H9 (cell line): ENCODE measurements at regions not wholly inside any gene's neighbourhood (a gene's known extent, or its start where the extent isn't known, plus 50 kb on each side); places are given as distances from the start of the nearest gene placed in this dataset.

Source experiments
- DNase-seq: peaks from one replicate; pipeline ENCODE4 v3.0.0-alpha.2; 2017
- H2AFZ ChIP-seq: one replicate; pipeline ENCODE4 v1.6.1; 2013; ENCODE audit warnings: mild to moderate bottlenecking, low read length, control low read depth, moderate library complexity
- H2AK5ac ChIP-seq: 2 replicates; pipeline ENCODE4 v1.6.1; 2013; ENCODE audit warnings: low read length, control low read depth, mixed read lengths; ENCODE audit not compliant: insufficient read length
- H2BK120ac ChIP-seq: one replicate; pipeline ENCODE4 v1.6.1; 2013; ENCODE audit warnings: low read depth, mild to moderate bottlenecking, low read length, control low read depth, inconsistent platforms; ENCODE audit not compliant: poor library complexity, severe bottlenecking
- H2BK12ac ChIP-seq: 2 replicates; pipeline ENCODE4 v1.6.1; 2013; ENCODE audit warnings: low read length, control low read depth, mixed read lengths, low read depth; ENCODE audit not compliant: insufficient read length
- H2BK15ac ChIP-seq: 2 replicates; pipeline ENCODE4 v1.6.1; 2013; ENCODE audit warnings: low read depth, low read length, control low read depth
- H2BK20ac ChIP-seq: one replicate; pipeline ENCODE4 v1.6.1; 2013; ENCODE audit warnings: low read depth, mild to moderate bottlenecking, low read length, control low read depth, inconsistent platforms; ENCODE audit not compliant: poor library complexity, severe bottlenecking
- H2BK5ac ChIP-seq: 2 replicates; pipeline ENCODE4 v1.6.1; 2013; ENCODE audit warnings: low read length, control low read depth, mixed read lengths; ENCODE audit not compliant: insufficient read length
- H3K14ac ChIP-seq: 2 replicates; pipeline ENCODE4 v1.6.1; 2013; ENCODE audit warnings: low read length, control low read depth; ENCODE audit not compliant: insufficient read depth
- H3K18ac ChIP-seq: 2 replicates; pipeline ENCODE4 v1.6.1; 2013; ENCODE audit warnings: low read depth, mild to moderate bottlenecking, mixed read lengths, low read length, control low read depth; ENCODE audit not compliant: insufficient read length
- H3K23ac ChIP-seq: 2 replicates; pipeline ENCODE4 v1.6.1; 2013; ENCODE audit warnings: low read length, control low read depth, mixed read lengths, low read depth; ENCODE audit not compliant: insufficient read length
- H3K23me2 ChIP-seq: 2 replicates; pipeline ENCODE4 v1.6.1; 2013; ENCODE audit warnings: low read depth, mild to moderate bottlenecking, mixed read lengths, low read length, control low read depth; ENCODE audit not compliant: insufficient read length, poor library complexity, severe bottlenecking
- H3K27ac ChIP-seq: 2 replicates; pipeline ENCODE4 v1.5.1; 2013; ENCODE audit warnings: low read length, control low read depth, mixed read lengths, low read depth; ENCODE audit not compliant: insufficient read length
- H3K27me3 ChIP-seq: 2 replicates; pipeline ENCODE4 v1.6.1; 2013; ENCODE audit warnings: low read length, control low read depth, inconsistent platforms; ENCODE audit not compliant: insufficient read depth
- H3K4ac ChIP-seq: 2 replicates; pipeline ENCODE4 v1.6.1; 2013; ENCODE audit warnings: low read depth, mild to moderate bottlenecking, control low read depth, inconsistent platforms, low read length, moderate library complexity
- H3K4me1 ChIP-seq: 2 replicates; pipeline ENCODE4 v1.6.1; 2013; ENCODE audit warnings: low read length, control low read depth, inconsistent platforms; ENCODE audit not compliant: insufficient read depth
- H3K4me2 ChIP-seq: 2 replicates; pipeline ENCODE4 v1.6.1; 2013; ENCODE audit warnings: low read length, control low read depth, mixed read lengths; ENCODE audit not compliant: insufficient read length, insufficient read depth
- H3K56ac ChIP-seq: 2 replicates; pipeline ENCODE4 v1.6.1; 2013; ENCODE audit warnings: low read depth, mild to moderate bottlenecking, mixed read lengths, low read length, control low read depth; ENCODE audit not compliant: insufficient read length
- H3K79me1 ChIP-seq: 2 replicates; pipeline ENCODE4 v1.6.1; 2013; ENCODE audit warnings: low read depth, mild to moderate bottlenecking, moderate library complexity, low read length, control low read depth, inconsistent platforms; ENCODE audit not compliant: insufficient read depth, poor library complexity, severe bottlenecking
- H3K79me2 ChIP-seq: 2 replicates; pipeline ENCODE4 v1.6.1; 2013; ENCODE audit warnings: low read length, control low read depth, inconsistent platforms; ENCODE audit not compliant: insufficient read depth
- H3K9ac ChIP-seq: 2 replicates; pipeline ENCODE4 v1.6.1; 2013; ENCODE audit warnings: low read length, control low read depth, mixed read lengths; ENCODE audit not compliant: insufficient read length; ENCODE audit errors: extremely low read depth
- H3K9me3 ChIP-seq: one replicate; pipeline ENCODE4 v1.6.1; 2013; ENCODE audit warnings: low read depth, low read length, inconsistent platforms; ENCODE audit not compliant: control insufficient read depth
- H3T11ph ChIP-seq: one replicate; pipeline ENCODE4 v1.6.1; 2013; ENCODE audit warnings: mild to moderate bottlenecking, low read length, control low read depth, inconsistent platforms
- H4K20me1 ChIP-seq: one replicate; pipeline ENCODE4 v1.6.1; 2013; ENCODE audit not compliant: control insufficient read depth, insufficient read length, insufficient read depth
- H4K5ac ChIP-seq: 2 replicates; pipeline ENCODE4 v1.6.1; 2013; ENCODE audit warnings: low read depth, mild to moderate bottlenecking, mixed read lengths, low read length, control low read depth; ENCODE audit not compliant: insufficient read length
- H4K8ac ChIP-seq: replicated peaks from 2 replicates; pipeline ENCODE4 v1.6.1; 2013; ENCODE audit warnings: low read length, control low read depth, mixed read lengths, low read depth; ENCODE audit not compliant: insufficient read length
- H4K91ac ChIP-seq: 2 replicates; pipeline ENCODE4 v1.6.1; 2013; ENCODE audit warnings: low read depth, mild to moderate bottlenecking, moderate library complexity, mixed read lengths, low read length, control low read depth; ENCODE audit not compliant: insufficient read length
- H3K27ac Mint-ChIP-seq, 3 experiments: 2 replicates in 2 of 3; 3 replicates in 1 of 3; pipeline ENCODE4 v1.8.0; 2020 to 2021; ENCODE audit warnings: mixed read lengths in 3 of 3, mild to moderate bottlenecking in 1 of 3, moderate library complexity in 1 of 3
- H3K27me3 Mint-ChIP-seq: 2 replicates; pipeline ENCODE4 v1.8.0; 2021; ENCODE audit warnings: low read depth, mild to moderate bottlenecking, moderate library complexity, mixed read lengths
- H3K36me3 Mint-ChIP-seq, 3 experiments: 2 replicates in 2 of 3; 3 replicates in 1 of 3; pipeline ENCODE4 v1.8.0; 2020 to 2021; ENCODE audit warnings: low read depth in 3 of 3, mixed read lengths in 3 of 3; ENCODE audit not compliant: insufficient read depth in 1 of 3
- H3K4me1 Mint-ChIP-seq, 2 experiments: 2 replicates each; pipeline ENCODE4 v1.8.0; 2020; ENCODE audit warnings: mixed read lengths in 2 of 2
- H3K4me3 Mint-ChIP-seq, 2 experiments: 2 replicates in 1 of 2; 3 replicates in 1 of 2; pipeline ENCODE4 v1.8.0; 2020 to 2021; ENCODE audit warnings: mild to moderate bottlenecking in 2 of 2, mixed read lengths in 2 of 2, moderate library complexity in 1 of 2
- H3K9me3 Mint-ChIP-seq, 2 experiments: 2 replicates in 1 of 2; 3 replicates in 1 of 2; pipeline ENCODE4 v1.8.0; 2020; ENCODE audit warnings: mild to moderate bottlenecking in 2 of 2, mixed read lengths in 2 of 2, moderate library complexity in 1 of 2
- WGBS: extraction: QIAGEN DNeasy Blood & Tissue Kit; methylation state at CpG from one replicate; pipeline ENCODE4 v1.1.7; 2013; ENCODE audit warnings: missing lambda C conversion rate, low lambda C conversion rate, mixed read lengths; ENCODE audit not compliant: insufficient read length; ENCODE audit errors: extremely low coverage; 5-methylcytosine and 5-hydroxymethylcytosine counted together
- TF ChIP-seq, protein P1 (sequence below): fragments of 200-600 bp; sonication (generic); conservative IDR thresholded peaks from 3 replicates; pipeline ENCODE4 v1.8.0; 2021; ENCODE audit warnings: antibody characterized with exemption, mild to moderate bottlenecking

DNA sequence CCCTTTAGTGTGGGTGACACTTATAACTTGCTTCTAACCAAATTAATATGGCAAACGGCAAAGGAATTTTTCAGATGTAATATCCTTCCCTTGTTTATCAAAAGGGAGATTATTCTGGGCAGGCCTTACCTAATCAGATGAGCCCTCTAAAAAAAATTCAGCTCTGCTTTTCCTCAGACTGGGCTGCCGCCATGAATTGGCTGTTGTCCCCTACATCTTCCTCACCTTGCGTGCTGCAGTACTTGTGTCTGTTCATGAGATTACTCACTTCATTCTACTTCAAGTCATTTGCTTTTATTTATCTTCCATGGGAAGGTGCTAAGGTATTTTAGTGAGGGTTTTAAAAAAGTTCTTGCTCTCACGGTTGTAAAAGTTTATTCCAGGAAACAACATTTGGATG lies 705.5 kb downstream of the KCNT2 start:
- no peak overlapping the region for H4K8ac ChIP-seq

More for the DNA sequence above, 705.5 kb downstream of the KCNT2 start:
- no peaks in the 10 kb centered on the region for H3K9me3 Mint-ChIP-seq
- Histone ChIP-seq H3K27ac (no peak overlapping the region), H2BK12ac (no peak overlapping the region), H3T11ph (no peak overlapping the region), H3K9me3 (no peaks in the 10 kb centered on the region), H3K79me2 (no peaks in the 10 kb centered on the region), H3K4ac (no peak overlapping the region), H2BK15ac (no peak overlapping the region), H3K9ac (no peak overlapping the region), H2AFZ (no peak overlapping the region), H3K23ac (no peak overlapping the region), H4K5ac (no peak overlapping the region), H3K79me1 (no peaks in the 10 kb centered on the region), H4K91ac (no peak overlapping the region), H3K23me2 (no peaks in the 10 kb centered on the region), H4K20me1 (no peaks in the 10 kb centered on the region), H2BK120ac (no peak overlapping the region), H3K18ac (no peak overlapping the region), H3K27me3 (no peaks in the 10 kb centered on the region), H3K14ac (no peak overlapping the region), H3K56ac (no peak overlapping the region), H2AK5ac (no peak overlapping the region), H2BK5ac (no peak overlapping the region), H2BK20ac (no peak overlapping the region), H3K4me1 (no peaks in the 10 kb centered on the region), H3K4me2 (no peak overlapping the region)
- TF ChIP-seq, protein P1, sequence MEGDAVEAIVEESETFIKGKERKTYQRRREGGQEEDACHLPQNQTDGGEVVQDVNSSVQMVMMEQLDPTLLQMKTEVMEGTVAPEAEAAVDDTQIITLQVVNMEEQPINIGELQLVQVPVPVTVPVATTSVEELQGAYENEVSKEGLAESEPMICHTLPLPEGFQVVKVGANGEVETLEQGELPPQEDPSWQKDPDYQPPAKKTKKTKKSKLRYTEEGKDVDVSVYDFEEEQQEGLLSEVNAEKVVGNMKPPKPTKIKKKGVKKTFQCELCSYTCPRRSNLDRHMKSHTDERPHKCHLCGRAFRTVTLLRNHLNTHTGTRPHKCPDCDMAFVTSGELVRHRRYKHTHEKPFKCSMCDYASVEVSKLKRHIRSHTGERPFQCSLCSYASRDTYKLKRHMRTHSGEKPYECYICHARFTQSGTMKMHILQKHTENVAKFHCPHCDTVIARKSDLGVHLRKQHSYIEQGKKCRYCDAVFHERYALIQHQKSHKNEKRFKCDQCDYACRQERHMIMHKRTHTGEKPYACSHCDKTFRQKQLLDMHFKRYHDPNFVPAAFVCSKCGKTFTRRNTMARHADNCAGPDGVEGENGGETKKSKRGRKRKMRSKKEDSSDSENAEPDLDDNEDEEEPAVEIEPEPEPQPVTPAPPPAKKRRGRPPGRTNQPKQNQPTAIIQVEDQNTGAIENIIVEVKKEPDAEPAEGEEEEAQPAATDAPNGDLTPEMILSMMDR = no peak
- no peak for DNase-seq
- no peak overlapping the region for H3K4me3 Mint-ChIP-seq
- no peaks in the 10 kb centered on the region for H3K27me3 Mint-ChIP-seq
- no peaks in the 10 kb centered on the region for H3K4me1 Mint-ChIP-seq
- WGBS = no CpG with 5 or more reads among the region's 4 CpGs
- H3K27ac Mint-ChIP-seq = peak overlapping the region in 1 of 3 experiments; percentile 66; a peak in 1 of 7 replicates
- H3K36me3 Mint-ChIP-seq = no peaks in the 10 kb centered on the region
